GM19395 (cell line): ENCODE measurements at regions not wholly inside any gene's neighbourhood (a gene's known extent, or its start where the extent isn't known, plus 50 kb on each side); places are given as distances from the start of the nearest gene placed in this dataset.

ENCODE experiments used
- ATAC-seq: cut with Tn5 transposase; IDR thresholded peaks from one replicate; pipeline ENCODE4 v1.9.1; 2021; ENCODE audit warnings: mild to moderate bottlenecking, moderate library complexity; ENCODE audit not compliant: unreplicated experiment

DNA sequence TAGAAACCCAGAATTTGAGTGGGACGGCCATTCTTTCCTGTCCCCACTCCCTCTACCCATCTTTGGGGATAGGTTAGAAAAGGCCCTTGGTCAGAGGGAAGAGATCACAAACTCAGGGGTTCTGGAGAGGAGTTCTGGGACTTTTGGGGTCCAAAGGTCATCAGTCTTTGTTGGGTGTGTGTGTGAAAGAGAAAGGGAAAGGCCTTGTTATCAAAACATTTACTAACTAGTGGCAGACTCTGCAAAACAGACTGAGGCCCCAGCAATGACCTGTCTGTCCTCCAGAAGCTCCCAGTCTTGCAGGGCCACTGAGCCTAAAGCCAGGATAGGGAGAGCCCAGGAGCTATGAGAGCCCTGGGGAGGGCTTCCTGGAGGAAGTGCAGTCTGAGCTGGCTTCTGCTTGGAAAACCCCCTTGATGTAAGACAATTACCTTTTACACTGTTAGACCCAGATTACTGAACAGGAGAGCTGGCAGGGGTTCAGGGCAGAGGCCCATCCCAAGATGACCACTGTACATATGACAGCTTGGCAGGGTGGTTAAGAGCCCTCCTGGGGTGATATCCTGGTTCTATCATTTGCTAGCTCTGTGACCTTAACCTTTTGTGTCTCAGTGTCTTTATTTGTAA lies 429.1 kb upstream of the CCDC196 start:
- ATAC-seq: no peak

DNA sequence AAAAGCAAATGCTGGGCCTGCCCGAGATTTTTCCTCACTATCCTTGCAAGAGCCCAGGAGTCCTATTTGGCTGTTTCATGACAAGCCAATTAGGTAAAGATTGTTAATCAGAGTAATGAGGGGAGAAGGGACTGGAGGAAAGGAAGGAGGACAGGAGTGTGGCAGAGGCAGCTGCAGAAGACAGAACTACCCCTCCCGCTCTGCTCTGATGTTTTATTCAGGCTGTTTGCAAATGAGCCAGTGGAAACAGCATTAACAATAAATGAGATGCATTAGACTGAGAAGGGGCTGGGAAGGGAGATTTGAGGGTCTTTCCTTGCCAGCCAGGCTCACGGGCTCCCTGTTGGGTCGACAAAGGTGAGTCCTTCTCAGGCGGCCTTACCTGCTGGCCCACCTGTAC lies 421.0 kb upstream of the CCDC196 start:
- ATAC-seq: no peak

DNA sequence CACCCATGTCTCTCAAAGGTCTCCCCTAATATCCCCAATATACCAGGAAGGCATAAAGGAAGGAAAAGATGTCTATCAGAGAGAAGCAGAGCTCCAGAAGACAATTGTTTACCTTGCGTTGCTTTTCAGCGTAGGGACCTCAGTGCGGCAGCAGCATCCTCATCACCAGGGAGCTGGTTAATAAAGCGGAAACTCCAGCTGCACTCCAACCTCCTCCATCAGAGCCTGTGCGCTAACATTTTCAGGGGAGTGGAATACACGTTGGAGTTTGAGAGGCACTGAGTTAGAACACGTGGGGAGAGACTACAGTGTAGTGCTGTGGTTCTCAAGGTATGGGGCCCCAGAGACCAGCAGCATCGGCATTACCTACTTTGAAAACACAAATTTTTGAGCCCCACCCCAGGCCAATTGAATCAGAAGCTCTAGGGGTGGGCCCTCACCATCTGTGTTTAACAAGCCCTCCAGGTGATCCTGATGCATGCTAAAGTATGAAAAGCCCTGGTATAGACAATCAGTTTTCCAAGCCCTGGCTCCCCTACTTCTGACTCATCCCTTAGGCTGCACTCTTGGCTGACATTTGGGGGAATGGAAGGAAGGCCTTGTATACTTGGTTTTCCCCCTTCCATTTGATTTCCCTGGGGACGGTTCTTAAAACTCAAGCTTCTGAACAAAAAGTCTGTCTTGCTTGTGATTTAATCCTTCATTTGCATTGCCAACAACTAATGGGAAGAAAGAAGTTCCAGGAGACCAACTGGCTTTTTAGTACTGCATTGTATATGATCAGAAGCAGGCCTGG lies 419.0 kb upstream of the CCDC196 start:
- no peak for ATAC-seq

DNA sequence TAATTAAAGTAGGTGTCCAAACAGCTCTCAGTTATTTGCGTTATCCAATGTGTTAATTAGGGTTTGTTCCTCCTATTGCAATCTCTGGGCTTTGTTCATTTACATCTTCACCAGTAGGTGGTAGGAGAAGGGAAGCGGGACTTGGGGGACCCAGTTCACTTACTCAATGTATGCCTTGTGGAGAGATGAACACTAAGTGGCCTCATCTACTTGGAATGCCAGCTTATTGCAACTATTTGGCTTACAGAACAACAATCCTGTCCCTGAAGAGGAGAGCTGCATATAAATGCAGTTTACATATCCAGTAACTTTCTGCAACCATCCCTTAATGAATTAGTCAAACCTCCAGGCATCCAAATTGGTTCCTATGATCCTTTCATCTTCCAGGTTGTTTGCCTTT lies 417.1 kb upstream of the CCDC196 start:
- no peak for ATAC-seq

DNA sequence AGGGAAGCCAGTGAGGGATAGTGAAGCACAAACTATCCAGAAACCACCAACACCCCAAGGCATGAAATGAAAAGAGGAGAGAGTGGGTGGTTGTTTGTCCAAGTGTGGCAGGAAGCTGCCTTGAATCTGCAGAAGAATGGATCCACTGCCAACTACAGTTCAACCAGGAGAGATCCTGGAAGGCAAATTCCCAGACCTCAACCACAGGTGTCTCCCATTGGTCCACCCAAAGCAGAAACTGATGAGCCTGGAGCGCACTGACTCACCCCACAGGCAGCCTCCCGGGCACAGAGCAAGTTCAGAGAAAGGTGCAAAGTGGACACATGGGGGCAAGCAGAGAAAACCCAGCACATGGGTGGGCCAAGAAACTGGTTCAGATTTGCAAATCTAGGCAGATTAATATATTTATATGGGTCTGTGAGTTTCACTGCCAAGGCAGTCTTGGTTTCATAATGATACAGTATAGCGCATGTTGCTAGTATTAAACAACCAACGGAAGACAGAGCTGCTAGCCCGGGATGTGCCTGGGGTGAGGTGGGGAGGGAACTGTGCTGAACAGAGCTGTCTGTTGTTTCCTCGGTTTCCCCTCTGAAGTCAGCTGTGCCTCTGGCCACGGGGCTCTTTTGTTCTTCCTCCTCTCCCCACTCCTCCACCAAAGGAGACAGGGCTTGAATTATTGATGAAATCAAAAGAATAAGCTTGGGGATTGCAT lies 416.2 kb upstream of the CCDC196 start:
- ATAC-seq: no peak

DNA sequence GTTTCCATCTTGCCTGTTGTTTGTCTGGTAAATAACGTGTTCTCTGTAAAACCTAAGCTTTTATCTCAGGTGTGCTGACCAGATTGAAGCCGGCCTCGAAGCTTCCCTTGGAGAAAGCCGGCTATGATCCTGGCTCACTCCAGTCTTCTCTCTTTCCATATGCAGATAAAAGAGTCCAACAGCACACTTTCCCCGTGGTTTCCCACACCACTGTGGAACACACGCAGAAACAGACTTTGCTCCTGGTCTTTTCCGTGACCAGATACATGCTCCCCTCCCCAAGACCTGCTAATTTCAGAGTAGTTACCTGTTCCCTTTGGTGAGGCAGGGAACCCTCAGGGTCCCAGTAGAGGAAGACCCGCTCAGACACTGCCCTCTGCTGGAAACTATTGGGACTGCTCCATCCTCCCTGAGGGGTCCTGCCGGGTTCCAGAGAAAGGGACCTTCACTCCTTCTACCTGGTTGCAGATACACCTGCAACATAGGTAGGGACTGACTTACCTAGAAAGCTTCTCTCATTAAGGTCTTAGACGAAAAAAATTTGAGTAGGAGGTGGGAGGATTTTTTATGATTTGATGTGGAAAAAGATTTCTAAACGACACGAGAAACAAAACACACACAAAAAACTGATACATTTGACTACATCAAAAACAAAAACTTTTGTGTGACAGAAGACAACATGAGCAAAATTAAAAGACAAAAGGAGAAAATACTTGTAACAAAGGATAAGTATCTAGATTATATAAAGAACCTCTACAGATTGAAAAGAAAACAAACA lies 415.4 kb upstream of the CCDC196 start:
- ATAC-seq: peak; percentile 77

DNA sequence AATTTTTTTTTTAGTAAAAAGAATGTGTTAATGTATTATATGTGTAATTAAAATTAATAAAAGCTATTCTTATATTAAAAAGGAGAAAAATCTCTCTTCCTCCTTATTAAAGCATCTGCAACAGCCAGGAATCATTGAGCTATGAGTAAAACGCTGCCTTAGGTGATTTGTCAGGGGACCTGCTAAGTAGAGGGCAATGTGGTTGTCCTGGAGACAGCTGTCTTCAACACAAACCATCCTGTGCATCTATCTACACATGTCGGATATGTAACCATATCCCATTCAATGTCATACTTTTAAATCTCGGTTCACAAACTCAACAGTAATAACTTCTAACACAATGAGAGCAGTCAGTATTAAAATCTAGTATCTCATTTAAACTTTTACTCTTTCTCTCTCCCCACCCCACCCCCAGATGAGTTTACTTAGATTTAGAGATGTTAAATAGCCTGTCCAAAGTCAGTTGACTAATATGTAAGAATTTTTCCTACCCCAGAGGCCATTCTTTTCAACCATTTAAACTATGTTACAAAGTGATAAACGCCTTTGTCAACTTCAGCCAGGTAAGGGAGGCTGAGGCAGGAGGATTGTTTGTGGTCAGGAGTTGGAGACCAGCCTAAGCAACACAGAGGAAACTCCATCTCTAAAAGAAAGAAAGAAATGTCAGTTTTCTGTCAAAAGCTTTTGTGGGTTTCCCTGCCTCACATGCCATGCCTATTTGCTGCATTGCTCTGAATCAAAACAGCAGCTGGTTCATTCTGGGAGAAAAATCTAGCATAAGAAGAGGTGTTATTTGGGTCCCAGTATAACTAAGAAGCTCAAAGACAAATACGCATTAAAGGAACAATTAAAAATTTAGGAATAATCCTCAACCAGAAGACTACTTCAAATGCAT lies 413.7 kb upstream of the CCDC196 start:
- ATAC-seq: no peak

DNA sequence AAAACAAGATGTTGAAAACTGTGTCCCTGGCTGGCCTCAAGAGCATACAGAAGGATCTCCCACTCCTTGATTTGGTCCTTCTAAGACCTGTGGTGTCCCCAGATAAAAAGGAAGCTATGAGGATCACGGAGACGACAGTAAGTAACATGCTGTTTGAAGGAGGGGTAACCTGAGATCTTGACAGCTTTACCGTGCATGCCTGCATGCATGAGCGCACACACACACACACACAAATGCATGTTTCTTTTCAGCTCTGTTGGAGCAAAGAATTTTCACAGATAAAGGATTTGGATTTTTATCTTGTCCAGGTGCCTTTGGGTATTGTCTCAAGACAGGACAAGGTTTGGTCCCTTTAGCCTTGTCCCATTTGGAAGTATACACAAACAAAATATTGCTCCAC lies 411.6 kb upstream of the CCDC196 start:
- no peak for ATAC-seq

DNA sequence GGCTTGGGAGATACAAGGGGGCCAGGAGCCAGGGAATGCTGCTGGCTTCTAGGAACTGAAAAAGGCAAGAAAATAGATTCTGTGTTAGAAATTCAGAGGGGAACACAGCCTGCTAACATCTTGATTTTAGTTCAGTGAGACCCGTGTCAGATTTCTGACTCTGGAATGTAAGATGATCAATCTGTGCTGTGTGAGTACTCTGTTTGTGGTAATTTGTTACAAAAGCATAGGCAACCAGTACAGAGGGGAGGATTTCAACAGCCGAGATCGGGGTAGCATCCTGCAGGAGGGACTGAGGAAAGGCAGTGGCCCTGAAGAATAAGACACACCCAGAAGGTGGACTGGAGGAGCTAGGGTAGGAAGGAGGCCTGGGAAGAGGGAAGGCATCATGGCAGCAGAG lies 410.0 kb upstream of the CCDC196 start:
- ATAC-seq: no peak

DNA sequence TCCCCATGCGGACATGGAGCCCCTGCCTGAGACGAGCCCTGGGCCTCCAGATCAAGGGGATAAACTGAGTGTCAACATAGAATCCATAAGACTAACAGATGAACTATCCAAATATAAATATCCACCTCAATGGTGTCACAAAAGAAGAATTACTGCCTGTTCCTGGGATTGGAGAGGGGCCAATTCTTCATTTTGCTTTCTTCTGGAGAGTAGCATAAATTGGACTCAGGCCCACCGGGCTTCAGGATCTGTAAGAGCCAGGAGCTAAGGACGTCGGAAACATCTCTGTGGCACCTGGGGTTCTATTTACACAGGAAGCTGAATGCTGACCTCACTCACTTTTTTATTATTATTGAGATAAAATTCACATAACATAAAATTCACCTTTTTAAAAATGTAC lies 408.2 kb upstream of the CCDC196 start:
- no peak for ATAC-seq

DNA sequence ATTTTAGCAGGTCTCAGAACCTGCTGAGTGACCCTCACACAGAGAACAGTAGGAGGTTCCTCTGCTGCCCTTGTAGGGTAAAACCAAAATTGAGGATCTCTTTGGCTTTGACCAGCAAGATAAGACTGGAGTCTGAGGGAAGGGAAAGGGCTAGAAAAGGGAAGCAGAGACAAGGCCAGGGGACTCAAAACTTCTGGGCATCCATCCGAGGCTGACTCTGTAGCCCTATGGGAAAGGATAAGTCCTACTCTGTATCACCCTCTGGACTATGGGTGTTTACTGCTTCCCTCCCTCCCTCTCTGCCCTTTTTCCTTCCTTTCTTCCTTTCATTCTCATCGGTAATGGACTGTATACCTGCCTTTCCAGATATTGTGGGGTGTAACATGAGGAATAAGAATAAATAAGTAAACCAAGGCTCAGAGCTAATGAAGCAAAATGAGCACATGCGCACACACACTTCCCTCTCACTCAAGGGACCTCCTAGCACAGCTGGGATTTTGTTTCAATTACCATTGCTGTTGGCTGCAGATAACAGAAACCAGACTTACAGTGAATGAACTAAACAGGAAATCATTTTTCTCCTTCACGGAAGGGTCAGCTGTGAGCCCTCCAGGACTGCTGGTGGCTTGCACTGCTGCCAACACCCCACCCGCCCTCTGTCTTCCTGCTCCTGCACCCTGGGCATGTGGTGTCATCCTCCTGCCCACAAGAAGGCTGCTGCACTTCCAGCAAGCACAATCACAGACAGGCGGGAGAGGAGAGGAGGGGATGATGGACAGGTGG lies 404.4 kb upstream of the CCDC196 start:
- no peak for ATAC-seq

DNA sequence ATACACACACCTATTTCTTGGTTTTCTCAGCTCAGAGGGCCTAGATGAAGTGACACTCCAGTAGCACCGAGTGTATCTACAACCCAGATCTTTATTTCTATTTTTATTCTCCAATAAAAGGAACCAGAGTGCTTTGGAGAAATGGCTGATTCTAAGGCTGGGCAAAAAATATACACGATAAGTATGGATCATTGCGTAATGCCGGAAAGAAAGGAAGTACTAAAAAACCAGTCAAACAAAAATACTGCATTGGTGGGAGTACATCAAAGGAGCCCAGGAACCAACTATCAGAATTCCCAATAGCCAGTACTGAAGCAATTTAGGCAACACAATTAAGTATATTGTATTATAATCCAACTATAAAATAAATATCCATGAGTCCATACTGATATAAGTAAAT lies 400.9 kb upstream of the CCDC196 start:
- no peak for ATAC-seq

DNA sequence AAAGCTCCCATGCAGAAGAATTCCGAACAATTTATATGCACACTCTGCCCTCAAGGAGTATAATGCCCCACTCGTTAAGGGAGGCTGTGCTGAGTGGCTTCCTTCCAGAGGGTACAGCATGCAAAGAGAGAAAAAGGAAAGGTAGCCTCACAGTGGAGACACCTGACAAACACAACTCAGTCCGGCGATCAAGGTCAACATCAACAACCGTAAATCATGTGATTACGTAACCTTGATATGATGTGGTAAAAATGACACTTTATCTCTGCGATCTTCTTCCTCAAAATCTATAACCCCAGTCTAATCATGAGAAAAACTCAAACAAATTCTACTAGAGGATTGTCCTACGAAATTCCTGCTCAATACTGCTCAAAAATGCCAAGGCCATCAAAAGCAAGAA lies 400.5 kb upstream of the CCDC196 start:
- ATAC-seq: no peak

DNA sequence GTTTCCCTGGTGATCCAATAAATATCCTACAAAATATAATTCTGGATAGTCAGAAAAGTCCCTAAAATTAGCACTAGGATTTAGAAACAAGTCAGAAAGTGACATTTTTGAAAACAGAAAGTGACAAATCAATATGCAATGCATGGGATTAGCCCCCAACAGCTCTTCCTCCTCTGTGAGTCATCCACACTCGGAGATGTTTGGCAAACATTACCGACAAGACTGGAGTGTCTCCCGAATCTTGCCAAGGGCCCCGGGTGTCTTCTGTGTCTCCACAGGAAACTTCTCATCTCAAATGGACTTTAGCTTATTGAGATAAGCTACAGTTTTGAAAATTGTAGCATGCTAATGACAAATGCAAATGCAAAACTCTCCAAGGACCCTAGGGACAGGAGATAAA lies 398.9 kb upstream of the CCDC196 start:
- no peak for ATAC-seq

DNA sequence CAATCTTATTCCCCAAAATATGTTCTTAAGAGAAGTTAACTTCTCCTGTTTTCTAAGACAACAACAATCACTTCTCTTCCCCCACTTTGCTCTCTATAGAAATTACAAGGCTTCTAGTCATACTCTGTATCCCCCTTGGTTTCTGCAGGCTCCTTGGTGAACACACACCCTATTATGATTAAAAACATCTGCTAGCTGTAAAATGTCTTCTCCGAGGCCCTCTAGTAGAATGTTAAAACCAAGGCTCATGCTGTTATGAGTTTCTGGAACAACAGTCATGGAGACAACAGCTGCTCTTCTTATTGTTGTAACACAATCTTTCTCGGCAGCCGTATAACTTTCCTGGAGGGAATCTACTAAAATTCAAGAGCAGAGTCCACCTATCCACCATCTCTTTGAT lies 397.5 kb upstream of the CCDC196 start:
- no peak for ATAC-seq

DNA sequence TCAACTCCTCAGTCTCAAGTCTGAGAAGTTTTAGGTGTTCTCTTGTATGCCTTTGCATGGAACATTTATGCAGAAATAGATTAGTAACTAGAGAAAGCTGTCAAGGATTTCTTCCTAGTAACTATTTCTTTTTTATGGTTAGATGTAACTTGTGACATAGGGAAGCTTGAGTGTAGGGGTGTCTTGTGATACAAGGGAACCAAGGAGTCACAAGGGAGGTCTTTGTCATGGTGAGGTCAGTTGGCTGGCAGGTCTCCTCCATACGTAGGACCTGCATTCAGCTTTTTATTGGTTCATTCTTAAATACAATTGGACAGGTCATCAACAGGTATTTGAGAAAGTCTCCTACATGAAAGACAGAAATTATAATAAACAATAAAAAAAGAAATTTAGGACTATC lies 394.0 kb upstream of the CCDC196 start:
- no peak for ATAC-seq

DNA sequence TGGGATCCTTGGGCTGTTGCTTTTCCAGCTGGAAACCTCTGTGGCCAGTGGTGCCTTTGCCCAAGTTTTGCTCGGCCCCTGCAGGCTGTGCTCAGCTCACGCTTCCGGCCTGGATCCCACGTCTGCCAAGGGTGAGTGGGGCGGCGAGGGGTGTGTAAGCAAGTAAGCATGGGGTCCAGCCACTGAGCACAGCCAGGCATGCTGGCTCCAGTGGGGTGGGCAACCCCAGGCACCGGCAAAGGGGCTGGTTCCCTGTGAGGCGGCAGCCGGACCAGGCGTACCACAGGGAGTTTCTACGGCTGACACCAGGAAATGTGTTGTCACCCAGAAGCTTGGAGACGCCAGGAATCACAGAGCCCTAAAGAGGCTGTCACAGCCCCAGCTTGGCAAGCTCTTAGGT lies 393.4 kb upstream of the CCDC196 start:
- no peak for ATAC-seq

DNA sequence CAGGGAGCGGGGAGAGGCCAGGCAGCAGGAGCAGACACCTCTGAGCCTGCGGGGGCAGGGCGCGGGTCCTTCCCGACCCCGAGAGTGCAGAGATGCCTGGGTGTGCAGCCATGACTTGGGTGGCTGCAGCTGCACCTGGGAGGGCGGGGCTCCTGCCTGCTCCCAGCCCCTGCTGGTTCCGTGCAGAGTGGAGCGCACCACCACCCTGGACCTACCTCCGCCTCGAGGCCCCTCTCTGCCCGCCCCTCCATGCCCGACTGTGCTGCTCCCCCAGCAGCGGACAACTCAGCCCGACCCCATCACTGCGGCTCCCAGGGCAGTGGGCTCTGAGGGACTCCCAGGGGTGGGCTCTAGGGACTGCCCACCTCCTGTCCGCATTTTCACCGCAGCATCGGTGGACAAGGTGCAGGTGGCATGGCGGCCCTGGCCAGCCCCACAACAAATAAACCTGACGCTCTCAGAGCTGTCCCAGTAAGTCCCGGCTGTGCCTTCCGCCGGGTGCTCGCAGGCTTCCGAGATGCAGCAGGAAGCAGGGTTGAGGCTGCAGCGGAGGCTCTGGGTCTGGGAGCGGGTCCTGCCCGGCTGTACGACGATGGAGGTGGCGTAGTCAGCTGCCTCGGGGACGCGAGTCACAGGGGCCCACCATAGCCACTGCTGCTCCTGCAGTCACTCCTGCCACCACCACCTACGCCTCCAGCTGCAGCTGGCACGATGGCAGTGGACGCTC lies 392.0 kb upstream of the CCDC196 start:
- ATAC-seq: no peak

DNA sequence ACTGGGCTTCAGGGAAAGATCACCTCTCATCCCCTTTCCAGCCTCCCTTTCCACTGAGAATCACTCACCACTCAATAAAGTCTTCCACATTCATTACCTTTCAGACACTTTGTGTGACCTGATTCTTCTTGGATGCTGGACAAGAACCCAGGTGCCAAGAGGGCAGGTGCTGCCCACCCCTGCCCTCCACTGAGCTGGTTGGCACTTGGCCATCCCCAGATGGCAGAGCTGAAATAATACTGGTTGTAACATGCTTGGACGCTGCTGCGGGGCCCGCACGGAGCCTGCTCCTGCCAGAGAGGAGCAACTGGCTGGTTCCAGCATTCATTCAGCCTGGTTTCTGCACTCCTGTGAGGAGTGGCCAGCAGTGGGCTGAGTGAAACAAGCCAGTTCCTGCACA lies 386.7 kb upstream of the CCDC196 start:
- ATAC-seq: no peak
